CD4-positive, alpha-beta T cell treated with Interleukin-2 at 100 ng/mL for 4 hours (primary cell): ENCODE measurements at regions not wholly inside any gene's neighbourhood (a gene's known extent, or its start where the extent isn't known, plus 50 kb on each side); places are given as distances from the start of the nearest gene placed in this dataset.

Source experiments
- DNase-seq: peaks from one replicate; pipeline ENCODE4 v3.0.0-alpha.2; 2020; ENCODE audit warnings: low spot score

DNA sequence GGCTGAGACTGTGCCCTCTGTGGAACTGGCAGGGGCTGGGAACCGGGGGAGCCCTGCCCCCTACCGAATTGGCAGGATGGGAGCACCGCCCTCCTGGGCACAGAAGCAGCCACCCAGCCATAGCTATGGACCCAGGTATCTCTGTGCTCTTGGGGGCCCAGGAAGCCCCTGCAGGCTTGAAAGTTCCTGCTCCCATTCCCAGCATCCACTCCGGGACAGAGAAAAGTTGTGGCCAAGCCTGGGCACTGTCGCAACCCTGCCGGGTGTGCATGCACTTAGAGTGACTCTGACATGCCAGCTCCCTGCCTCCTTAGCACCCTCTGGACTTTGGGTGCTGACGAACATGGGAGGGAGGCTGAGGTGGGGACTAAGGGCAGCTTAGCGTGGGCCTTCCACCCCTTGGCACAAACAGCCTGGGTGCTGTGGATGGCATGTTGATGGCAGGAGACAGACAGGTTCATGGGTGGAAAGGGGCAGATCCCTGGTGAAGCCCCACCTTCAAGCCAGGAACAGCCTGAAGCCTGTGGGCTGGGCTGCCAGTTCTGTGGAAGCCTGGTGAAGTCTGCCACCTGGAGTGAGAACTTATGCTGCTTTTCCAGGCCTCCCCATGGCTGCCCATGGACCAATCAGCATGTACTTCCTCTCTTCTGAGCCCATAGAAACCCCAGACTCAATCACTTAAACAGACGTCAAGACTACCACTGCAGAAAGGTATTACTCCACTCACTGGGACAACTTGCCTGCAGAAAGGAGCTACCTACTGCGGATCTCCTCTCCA lies 279.0 kb downstream of the ATXN7L3B start:
- no peak for DNase-seq

DNA sequence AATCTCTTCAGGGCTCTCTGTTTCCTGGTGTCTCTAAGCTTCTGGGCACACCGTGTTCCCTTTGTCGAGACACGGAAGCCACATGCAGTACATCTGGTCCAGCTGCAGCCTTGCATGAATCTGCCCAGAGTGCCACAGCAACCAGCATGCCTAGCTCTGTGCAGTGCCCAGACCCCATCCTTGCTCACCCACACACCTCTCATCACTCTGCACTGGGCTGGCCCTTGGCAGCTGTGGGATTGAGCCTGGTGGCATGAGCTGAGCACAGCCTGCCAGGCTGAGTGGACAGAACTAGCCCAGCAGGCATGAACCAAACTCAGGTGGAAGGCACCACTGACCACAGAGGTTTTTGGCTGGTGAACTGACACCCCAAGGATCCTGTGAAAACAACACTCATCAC lies 279.9 kb downstream of the ATXN7L3B start:
- no peak for DNase-seq

DNA sequence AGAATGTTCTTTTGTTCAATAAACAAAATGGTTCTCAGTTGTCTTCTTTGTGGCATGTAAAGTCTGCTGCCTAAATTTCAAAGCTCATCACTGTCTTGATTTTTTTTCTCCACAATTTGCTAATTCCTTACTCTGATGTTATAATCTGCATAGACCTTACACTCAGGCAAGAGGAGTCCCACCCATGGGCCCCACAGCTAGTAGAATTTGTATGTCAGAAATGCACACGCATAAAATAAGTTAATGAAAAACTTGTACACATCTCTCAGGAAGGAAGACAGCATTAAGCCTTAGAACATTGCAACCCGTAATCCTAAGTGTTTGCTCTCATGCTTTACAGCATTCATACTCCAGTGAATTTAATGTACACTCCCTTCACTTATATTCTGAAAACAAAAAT lies 280.8 kb downstream of the ATXN7L3B start:
- no peak for DNase-seq

DNA sequence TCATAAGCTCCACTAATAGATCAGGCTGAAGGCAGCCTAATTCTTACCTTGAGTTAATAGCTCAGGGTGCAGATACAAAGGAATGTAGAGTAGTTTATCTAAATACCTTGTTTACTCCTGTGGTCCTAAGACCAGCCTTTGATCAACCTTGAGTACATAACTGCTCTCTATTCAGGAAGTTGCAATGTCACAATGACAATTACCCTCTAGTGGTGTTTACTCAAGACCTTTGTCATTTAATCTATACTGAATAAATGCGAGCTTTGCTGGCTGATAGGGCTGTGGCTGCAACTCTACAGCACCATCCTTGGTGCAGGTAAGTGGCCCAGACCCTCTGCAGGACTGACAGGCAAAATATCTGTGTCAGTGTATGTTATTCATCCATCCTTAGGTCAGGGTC lies 282.7 kb downstream of the ATXN7L3B start:
- no peak for DNase-seq

DNA sequence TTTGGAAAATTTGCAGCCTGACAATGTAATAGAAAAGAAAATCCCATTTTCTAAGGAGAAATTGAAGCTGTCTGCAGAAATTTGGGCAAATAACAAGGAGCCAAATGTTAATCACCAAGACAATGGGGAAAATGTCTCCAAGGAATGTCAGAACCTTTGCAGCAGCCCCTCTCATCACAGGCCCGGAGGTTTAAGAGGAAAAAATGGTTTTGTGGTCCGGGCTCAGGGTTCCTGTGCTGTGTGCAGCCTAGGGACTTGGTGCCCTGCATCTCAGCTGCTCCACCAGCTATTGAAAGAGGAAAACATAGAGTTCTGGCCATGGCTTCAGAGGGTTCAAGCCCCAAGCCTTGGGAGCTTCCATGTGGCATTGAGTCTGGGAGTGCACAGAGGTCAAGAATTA lies 298.9 kb downstream of the ATXN7L3B start:
- no peak for DNase-seq

DNA sequence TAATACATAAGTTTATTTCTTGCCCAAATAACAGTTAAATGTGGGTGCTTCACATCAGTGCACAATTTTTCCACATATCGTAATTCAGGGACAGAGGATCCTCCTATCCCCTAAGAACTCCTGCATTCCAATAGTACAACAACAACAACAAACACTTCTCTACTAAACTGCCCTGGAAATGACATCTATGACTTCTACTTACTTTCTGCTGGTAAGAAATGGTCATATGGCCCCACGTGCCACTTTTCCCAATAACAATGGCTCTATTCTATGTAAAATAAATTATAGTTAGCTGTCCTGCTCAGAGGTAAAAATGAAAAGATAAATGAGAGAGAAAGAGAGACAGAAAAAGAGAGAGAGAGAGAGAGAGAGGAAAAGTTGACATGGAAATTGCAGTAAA lies 308.5 kb downstream of the ATXN7L3B start:
- no peak for DNase-seq

DNA sequence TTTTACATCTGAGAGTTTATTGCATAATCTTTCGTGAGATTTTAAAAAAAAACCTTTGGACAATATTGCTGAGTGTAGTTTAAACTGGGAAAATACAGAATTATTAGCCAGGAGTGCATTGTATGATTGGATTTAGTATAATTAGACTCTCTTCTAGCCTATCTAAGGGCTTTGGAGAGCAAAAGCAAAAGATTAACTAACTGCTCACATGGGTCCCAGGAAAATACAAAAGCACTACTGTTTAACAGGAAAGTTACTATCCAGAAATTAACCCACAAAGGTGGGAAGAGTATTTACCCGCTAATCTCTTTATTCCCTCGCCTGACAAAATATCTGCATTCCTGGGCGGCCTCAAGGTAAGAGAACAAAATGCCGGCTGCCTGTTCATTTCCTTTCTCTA lies 309.5 kb downstream of the ATXN7L3B start:
- DNase-seq = no peak

DNA sequence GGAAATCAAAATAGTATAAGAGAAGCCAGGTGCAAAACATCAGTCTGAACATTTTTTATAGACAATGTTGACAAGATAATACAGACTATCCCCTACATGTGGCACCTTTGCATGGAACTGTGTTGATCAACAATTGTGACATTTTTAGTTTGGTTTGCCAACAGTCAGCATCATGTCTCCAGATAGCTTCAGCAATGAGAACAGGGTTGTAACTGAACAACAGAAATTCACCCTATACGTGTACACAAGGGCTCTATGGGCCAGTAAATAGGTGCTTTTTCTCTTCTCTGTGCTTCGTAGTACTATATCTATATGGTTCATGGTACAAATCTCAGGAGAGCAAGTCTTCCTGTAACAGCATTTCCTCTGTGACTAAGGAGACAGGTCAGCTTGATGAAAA lies 310.4 kb downstream of the ATXN7L3B start:
- DNase-seq = no peak

DNA sequence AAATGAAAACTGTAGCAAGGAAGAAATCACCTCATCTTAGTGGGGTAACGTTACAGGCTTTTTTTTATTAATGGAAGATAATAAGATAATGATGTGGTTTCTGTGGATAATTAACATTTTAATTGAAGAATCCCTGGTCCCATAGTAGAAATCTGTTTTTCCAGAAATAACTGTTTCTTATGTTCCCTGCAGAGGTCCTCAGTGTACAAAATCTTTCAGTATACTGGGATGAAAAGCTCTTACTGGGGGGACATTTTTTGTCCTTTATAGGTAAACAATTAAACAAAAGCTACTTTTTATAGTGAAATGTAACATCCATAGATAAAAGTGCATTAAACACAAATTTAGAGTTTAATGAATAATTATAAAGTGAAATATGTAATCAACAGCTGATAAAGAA lies 312.2 kb downstream of the ATXN7L3B start:
- DNase-seq = no peak

DNA sequence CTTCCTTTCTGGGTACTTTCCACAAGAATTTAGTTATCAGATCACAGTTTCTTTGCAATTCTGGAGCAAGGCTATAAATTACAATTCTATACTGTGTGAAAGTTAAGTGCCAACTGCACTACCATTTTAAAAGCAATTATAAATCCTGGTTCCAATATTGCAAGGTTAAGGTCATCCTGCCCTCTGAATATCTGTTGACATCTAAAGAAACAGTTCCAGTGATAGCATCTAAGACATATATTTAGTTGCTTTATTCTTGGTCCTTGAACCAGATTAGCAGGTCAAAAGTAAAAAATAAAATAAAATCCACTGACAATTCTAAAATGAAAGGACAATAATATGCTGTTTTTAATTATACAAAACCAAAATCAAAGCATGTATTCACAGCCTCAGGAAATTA lies 334.2 kb downstream of the ATXN7L3B start:
- no peak for DNase-seq

DNA sequence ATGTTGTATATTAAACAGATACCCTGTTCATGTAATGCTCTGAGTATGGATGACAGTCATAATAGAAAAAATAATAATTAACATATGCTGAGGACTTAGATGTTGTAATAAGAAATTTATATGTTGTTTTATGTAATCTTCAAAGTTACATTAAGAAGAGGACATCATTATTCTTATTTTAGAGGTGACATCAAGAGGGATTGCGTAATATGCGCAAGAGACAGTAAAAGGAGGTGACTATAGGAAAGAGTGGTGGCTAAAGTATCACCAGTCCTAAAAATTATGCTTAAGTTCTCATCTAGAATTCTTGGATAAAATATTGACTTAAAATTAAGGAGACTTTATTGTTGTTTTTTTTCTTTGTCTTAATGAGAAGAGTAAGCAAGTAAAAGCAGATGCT lies 323.9 kb downstream of the KCNC2 start:
- no peak for DNase-seq

DNA sequence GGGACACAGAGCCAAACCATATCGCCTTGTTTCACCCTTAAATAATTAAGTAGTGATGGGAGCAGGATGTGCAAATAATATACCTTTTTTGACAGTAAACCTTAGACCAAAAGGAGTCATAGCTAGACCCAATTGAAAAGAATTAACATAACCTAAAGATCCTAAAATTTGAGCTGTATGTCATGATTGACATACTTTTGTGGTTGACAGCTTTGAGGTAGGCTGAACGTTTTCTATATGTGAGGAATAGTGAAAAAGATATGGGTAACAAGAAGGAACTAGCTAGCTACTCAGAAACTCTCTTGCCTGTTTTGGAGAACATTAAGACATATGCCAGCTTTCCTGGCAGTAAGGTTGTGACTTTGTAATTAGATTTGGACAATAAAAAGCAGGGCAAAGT lies 320.6 kb downstream of the KCNC2 start:
- DNase-seq = no peak

DNA sequence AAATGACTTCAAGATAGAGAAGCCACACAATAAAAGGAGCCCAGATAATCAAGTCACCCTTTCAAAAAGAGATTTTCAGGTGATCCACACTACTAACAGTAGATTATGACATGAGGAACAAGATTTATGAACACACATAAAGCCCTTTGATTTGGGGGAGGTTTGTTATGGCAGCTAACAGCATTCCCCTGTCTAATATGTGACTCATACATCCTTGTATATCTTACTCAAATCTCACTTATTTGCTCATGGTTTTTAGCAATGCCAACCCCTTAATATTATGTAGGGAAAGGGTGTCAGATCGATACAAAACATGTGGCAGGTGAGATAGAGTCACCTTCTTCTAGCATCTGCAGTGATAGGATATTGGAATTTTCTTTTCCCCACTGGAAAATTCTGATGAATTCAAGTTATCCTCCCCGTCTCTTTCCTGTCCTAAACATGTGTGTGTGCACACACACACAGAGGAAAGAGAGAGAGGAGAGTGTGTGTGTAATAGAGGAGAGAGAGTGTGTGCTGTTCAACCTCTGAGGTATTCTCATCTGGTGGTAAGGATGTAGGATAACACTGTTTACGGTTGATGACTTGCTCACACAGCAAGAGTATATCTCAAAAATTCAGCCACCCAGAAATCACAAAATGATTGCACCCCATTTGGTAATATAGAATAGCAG lies 319.9 kb downstream of the KCNC2 start:
- DNase-seq = no peak

DNA sequence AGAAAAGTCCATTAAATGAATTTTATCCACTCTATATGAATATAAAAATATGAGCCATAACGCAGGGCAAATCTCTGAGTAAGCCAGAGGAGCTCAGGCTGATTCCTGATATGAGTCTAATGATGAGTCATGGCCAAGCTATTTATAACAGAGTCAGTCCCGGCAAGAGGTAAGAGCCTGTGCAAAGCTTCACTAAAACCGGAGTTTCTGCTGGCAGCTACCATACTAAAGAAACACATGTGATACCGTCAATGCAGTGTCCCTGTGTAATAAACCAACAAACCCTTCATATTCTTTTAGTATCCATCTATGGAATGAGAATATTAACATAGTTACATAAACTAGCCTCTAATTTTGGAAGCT lies 319.4 kb downstream of the KCNC2 start:
- peak; percentile 40 for DNase-seq

DNA sequence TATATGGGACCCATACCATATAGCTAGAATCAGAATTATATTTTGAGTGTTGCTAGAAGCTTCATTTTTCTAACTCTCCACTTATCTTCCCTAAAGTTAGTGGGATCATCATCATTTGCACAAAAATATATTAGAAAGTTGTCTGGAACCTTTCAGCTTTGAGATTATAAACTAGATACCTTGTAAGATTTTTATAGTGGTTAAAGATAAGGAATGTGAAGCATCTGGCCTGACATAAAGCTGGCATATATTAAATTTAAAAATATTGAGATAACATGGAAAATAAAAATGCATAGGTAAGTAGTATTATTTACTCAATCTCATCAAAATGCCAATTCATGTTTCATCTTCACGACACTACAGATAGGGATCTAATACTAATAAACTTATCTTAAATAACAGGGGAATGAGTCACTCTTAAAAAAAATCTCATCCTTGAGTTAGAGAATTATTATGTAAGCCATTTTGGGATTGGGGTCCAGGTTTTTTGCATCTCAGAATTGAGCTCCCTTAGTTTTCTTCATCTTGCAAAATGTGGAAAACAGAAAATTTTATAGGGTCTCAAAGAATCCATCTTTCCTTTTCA lies 318.5 kb downstream of the KCNC2 start:
- DNase-seq = no peak

DNA sequence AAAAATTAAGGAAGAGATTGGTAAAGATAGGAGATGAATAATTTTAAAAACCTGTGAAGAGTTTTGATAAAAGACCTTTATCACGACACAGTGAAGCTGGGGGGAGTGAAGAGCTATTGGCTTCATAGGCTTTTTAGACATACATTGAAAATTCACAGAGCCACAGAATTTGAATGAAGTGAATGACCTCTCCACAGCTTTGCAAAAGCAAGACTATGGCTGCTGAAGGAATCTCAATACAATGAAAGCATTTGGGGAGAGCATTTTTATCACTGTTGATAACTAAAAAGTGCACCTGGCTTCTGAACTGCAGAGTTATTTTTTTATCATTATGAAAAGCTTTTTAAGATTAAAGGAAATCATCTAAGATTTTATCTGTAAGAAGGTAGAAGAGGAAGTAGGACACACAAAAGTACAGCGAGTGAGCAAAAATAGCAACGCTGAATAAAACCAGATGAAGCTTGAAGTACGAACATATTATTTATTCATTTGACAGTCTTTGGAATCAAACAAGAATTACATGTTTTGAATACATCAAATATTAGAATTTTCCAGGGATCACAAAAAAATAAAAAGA lies 317.5 kb downstream of the KCNC2 start:
- no peak for DNase-seq

DNA sequence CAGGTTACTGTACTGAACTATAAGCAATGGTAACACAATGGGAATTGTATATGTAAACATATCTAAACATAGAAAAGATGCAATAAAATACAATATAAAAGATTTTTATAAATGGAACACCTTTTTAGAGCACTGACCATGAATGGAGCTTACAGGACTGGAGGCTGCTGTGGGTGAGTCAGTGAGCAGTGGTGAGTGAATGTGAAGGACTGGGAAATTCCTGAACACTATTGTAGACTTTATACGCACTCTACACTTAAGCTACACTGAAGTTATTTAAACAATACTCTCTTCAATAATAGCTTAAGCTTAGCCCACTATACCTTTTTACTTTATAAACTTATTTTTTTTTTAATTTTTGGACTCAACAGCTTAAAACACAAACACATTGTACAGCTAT lies 313.5 kb downstream of the KCNC2 start:
- no peak for DNase-seq

DNA sequence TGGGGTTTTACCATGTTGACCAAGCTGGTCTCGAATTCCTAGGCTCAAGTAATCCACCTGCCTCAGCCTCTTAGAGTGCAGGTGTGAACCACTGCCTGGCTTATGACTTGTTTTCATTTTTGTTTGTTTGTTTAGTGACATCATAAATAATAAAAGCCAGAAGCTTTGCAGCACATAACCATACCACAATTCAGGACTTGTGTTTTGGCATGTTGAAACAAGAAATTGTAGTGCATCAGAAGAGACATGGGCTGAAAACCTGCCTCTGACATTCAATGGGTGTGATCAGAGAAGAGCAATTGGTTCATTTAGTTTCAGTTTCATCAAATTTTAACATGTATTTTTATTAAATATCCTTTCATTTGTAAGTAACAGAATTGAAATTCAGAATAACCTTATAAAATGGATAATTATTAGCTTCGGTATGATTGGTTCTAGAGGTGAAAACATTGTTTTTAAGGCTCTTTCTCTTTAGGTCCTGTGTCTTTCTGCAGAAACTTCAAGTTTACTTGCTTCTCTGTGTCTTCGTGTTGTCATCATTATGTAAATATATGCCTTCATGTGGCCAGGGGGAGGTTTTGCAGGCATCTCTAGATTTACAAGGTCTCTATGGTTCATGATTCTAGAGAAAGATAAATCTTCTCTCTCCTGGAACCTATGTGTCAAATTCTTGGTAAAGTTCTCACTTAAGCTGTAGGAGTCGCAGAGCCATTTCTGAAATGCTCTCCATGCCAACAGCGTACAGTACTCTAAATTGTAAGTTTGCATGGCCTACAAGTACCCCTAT lies 312.0 kb downstream of the KCNC2 start:
- DNase-seq = peak; percentile 45

DNA sequence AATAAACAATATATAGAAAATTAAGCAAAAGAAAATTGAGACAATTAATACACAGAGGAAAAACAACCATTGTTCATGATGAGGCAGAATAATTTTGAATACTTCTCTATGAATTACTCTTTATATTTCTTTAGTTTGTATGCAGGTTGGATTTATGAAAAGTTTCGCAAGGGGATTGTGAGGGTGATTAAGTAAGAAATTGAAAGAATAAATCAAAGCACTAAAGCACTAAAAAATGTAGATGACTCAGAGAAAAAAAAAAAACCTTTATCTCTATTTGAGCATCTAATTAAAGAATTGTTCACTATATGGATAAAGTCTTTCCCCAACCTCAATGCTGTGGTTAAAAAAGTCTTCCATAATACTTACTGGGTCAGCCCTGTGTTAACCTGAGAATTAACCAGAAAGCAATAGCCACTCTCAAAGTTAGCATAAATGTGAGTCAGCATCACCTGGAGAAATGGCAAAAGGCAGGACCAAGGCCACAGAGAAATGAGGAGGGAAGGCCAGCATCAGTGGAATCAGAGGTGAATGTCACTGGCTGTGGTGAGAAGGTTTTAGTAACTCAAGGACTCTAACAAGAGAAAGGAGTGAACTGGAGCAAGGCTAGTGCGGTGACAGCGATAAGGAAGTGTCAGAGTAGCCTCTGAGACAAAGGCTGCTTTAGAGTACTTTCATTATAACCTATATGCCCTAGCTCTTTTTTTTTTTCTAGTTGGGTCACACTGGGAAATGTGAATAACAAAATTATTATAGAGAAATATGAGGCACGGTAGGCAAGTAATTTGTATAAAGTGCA lies 310.4 kb downstream of the KCNC2 start:
- DNase-seq = no peak

DNA sequence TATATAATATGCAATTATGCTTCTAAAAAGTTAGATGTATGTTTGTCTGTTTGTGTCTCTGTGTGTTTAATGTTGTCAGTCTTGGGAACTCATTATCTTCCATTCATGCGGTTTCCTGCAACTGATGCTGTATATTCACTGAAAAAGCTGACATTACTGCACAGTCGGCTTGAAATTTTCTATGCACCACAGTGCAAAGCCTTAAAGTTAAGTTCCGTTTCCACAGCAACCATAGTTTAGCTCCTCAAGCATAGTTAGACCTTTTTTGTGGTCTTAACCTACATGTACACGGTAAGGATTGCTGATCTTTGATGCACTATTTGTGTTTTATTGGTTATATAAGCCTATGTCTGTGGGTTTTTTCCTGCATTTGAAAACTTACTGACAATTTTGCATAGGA lies 309.4 kb downstream of the KCNC2 start:
- DNase-seq = peak; percentile 48

DNA sequence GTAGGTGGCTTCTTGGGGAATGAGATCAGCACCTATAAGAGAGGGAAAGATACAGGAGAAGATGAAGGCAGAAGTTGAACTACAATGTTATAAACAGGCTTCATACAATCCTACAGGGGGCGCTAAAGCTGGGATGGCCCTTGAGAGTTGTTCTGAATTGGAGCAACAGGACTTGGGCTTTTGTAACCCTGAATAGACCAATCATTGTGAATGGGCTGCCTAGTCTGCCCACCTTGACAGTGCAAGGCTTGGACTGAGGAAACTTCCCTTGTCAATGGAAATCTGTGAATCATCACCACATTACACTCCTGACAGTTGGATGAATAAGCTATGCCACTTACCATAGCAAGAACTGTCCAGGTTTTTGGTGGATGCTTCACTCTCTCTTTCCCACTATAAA lies 306.1 kb downstream of the KCNC2 start:
- DNase-seq = no peak

DNA sequence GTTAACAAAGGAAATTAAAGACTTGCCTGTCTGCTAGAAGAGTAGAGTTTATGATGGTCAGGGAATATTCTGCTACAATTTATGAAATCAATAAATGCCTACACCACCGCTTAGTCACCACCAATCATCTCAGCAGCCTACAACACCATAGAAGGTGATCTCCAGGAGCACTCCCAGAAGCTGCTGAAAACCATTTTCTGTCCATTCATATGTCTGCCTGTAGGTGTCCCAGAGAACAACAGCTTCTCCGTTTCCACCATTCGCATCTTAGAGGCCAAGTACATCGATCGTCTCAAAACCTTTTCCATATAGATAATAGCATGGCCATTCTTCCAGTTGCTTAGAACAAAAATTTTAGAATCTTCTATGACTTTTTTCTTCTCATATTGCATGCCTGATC lies 303.4 kb downstream of the KCNC2 start:
- DNase-seq = no peak
